Esophagus squamous epithelium (tissue), 4 donors: ENCODE measurements at regions not wholly inside any gene's neighbourhood (a gene's known extent, or its start where the extent isn't known, plus 50 kb on each side); places are given as distances from the start of the nearest gene placed in this dataset.

ENCODE experiments used
- CTCF ChIP-seq, 6 experiments: fragments of 450-650 bp in 4 of 6; fragments of 200-600 bp in 2 of 6; sonication (generic) in 2 of 6; IDR thresholded peaks; one replicate each; pipeline ENCODE4 v1.5.1; 2016 to 2019; ENCODE audit warnings: antibody characterized with exemption in 6 of 6, mild to moderate bottlenecking in 4 of 6, moderate library complexity in 4 of 6
- POLR2A ChIP-seq, 4 donors: fragments of 450-650 bp; IDR thresholded peaks; one replicate each; pipeline ENCODE4 v1.6.1; 2017; ENCODE audit warnings: antibody characterized with exemption in 4 of 4, mild to moderate bottlenecking in 4 of 4, moderate library complexity in 3 of 4

- TF ChIP-seq POLR2A (IDR thresholded peaks at IDR 0.05) (no peak), CTCF (IDR thresholded peaks at IDR 0.05) (no peak)
These were observed 588.9 kb upstream of the NETO1 start for GRCh38 chr18:73456643-73457042.
